ENCODE measurements at regions not wholly inside any gene's neighbourhood (a gene's known extent, or its start where the extent isn't known, plus 50 kb on each side); places are given as distances from the start of the nearest gene placed in this dataset.

DNA sequence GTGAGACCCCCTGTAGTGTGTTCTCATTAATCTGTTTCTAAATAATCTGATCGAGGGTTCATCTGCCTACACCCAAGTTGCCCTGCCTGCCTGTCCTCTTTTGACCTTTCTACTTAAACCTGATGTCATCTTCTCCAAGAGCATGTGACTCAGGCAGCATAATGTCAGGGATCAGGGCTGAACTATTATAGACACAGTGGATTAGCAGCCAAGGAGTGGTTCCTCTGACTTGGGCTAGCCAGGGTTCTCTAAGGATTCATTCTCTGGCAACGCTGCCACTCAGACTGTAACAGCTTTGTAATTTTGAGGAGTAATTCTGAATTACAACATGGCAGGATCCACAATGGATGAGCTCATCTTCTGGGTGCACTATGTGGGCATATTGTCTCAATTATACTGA lies 124.0 kb downstream of the MDH1 start:
- Histone ChIP-seq H3K9me2 (ENCODE audit: low read depth, low read length) (no peaks in the 10 kb centered on the region), H3K9me3 (ENCODE audit: low read length) (no peaks in the 10 kb centered on the region), H4K20me1 (ENCODE audit: insufficient read depth, low read length) (no peaks in the 10 kb centered on the region), H3K4me1 (ENCODE audit: insufficient read depth, low read length, severe bottlenecking) (no peaks in the 10 kb centered on the region), H2AFZ (ENCODE audit: low read length) (no peak overlapping the region), H3K9ac (ENCODE audit: low read length) (no peak overlapping the region), H3K79me2 (ENCODE audit: insufficient read depth, low read length) (no peaks in the 10 kb centered on the region), H3K27ac (ENCODE audit: low read depth, low read length, poor library complexity, severe bottlenecking) (no peak overlapping the region), H3K4me2 (ENCODE audit: low read length) (no peak overlapping the region), H3F3A (ENCODE audit: insufficient read depth, low read length) (0 out of 2 replicates have a peak, but pooled peaks cover 2% of the 10 kb centered on the region), H3K36me3 (ENCODE audit: insufficient read depth, low read length) (no peaks in the 10 kb centered on the region), H3K27me3 (ENCODE audit: insufficient read depth, low read length) (no peaks in the 10 kb centered on the region), H3K4me3 (ENCODE audit: low read depth, low read length, poor library complexity, severe bottlenecking) (no peak overlapping the region)
- TF ChIP-seq, protein P1, sequence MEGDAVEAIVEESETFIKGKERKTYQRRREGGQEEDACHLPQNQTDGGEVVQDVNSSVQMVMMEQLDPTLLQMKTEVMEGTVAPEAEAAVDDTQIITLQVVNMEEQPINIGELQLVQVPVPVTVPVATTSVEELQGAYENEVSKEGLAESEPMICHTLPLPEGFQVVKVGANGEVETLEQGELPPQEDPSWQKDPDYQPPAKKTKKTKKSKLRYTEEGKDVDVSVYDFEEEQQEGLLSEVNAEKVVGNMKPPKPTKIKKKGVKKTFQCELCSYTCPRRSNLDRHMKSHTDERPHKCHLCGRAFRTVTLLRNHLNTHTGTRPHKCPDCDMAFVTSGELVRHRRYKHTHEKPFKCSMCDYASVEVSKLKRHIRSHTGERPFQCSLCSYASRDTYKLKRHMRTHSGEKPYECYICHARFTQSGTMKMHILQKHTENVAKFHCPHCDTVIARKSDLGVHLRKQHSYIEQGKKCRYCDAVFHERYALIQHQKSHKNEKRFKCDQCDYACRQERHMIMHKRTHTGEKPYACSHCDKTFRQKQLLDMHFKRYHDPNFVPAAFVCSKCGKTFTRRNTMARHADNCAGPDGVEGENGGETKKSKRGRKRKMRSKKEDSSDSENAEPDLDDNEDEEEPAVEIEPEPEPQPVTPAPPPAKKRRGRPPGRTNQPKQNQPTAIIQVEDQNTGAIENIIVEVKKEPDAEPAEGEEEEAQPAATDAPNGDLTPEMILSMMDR (IDR thresholded peaks at IDR 0.05; ENCODE audit: low read length) = no peak
- no peak for TF ChIP-seq EZH2 (IDR thresholded peaks at IDR 0.05; ENCODE audit: borderline replicate concordance, low read length)

DNA sequence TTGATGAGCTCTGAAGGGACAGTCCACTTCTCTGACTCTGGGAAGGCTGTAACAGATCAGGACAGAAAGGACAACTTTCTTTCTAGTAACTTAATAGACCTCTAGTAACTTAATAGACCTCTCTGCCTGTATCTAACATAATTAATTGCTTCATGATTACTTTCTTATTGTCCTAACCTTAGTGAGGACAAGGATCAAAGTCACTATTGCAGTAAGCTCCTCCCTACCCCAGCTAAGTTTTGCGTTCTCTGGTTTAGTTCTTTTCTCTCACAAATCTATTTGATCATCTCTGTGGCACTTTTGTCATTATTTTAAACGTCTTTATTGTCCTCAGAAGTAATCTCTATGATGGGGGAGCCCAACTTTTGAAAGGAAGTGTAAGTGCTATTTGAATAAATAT lies 125.5 kb upstream of the UGP2 start:
- H3K27ac ChIP-seq (ENCODE audit: low read depth, low read length, poor library complexity, severe bottlenecking) = no peak overlapping the region
- no peak overlapping the region for H2AFZ ChIP-seq (ENCODE audit: low read length)
- no peaks in the 10 kb centered on the region for H3K27me3 ChIP-seq (ENCODE audit: insufficient read depth, low read length)
- H3K4me3 ChIP-seq (ENCODE audit: low read depth, low read length, poor library complexity, severe bottlenecking) = no peak overlapping the region
- H3K4me1 ChIP-seq (ENCODE audit: insufficient read depth, low read length, severe bottlenecking) = no peaks in the 10 kb centered on the region
- no peaks in the 10 kb centered on the region for H3K36me3 ChIP-seq (ENCODE audit: insufficient read depth, low read length)
- H3F3A ChIP-seq (ENCODE audit: insufficient read depth, low read length) = no peaks in the 10 kb centered on the region
- H4K20me1 ChIP-seq (ENCODE audit: insufficient read depth, low read length) = no peaks in the 10 kb centered on the region
- no peaks in the 10 kb centered on the region for H3K79me2 ChIP-seq (ENCODE audit: insufficient read depth, low read length)
- H3K9me2 ChIP-seq (ENCODE audit: low read depth, low read length) = no peaks in the 10 kb centered on the region
- H3K9me3 ChIP-seq (ENCODE audit: low read length) = no peaks in the 10 kb centered on the region
- no peak overlapping the region for H3K4me2 ChIP-seq (ENCODE audit: low read length)
- no peak overlapping the region for H3K9ac ChIP-seq (ENCODE audit: low read length)
- TF ChIP-seq, protein P1 (IDR thresholded peaks at IDR 0.05; ENCODE audit: low read length) = no peak
- no peak for TF ChIP-seq EZH2 (IDR thresholded peaks at IDR 0.05; ENCODE audit: borderline replicate concordance, low read length)

DNA sequence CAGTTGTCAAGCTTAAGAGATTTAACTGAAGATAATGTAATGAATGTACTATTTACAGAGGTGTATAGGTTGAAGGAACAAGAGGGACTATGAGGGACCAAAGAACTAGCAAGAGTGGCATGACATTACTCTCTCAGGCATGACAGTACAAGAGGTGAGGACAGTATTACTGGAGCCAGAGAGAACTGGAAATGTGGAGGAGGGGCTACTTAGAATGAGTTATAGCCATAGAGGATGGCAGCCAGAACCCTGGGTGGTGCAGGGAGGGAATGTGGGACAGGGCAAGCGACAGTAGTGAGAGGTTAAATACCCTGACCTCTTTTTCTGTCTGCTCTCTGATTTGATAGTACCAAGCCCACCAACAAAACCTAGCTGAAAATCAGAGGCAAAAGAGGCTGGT lies 122.6 kb upstream of the UGP2 start:
- Histone ChIP-seq H3K9ac (ENCODE audit: low read length) (no peak overlapping the region), H4K20me1 (ENCODE audit: insufficient read depth, low read length) (no peaks in the 10 kb centered on the region), H3K36me3 (ENCODE audit: insufficient read depth, low read length) (no peaks in the 10 kb centered on the region), H3K4me3 (ENCODE audit: low read depth, low read length, poor library complexity, severe bottlenecking) (no peak overlapping the region), H3K79me2 (ENCODE audit: insufficient read depth, low read length) (no peaks in the 10 kb centered on the region), H3K4me1 (ENCODE audit: insufficient read depth, low read length, severe bottlenecking) (no peaks in the 10 kb centered on the region), H2AFZ (ENCODE audit: low read length) (no peak overlapping the region), H3K27me3 (ENCODE audit: insufficient read depth, low read length) (no peaks in the 10 kb centered on the region), H3F3A (ENCODE audit: insufficient read depth, low read length) (no peaks in the 10 kb centered on the region), H3K4me2 (ENCODE audit: low read length) (no peak overlapping the region), H3K9me3 (ENCODE audit: low read length) (no peaks in the 10 kb centered on the region), H3K9me2 (ENCODE audit: low read depth, low read length) (no peaks in the 10 kb centered on the region), H3K27ac (ENCODE audit: low read depth, low read length, poor library complexity, severe bottlenecking) (no peak overlapping the region)
- TF ChIP-seq EZH2 (IDR thresholded peaks at IDR 0.05; ENCODE audit: borderline replicate concordance, low read length) = no peak
- TF ChIP-seq, protein P1 (IDR thresholded peaks at IDR 0.05; ENCODE audit: low read length) = no peak
